HG03025 (cell line): ENCODE measurements at regions not wholly inside any gene's neighbourhood (a gene's known extent, or its start where the extent isn't known, plus 50 kb on each side); places are given as distances from the start of the nearest gene placed in this dataset.

Experiments
- ATAC-seq: cut with Tn5 transposase; IDR thresholded peaks from one replicate; pipeline ENCODE4 v1.9.1; 2021; ENCODE audit warnings: mild to moderate bottlenecking, moderate library complexity; ENCODE audit not compliant: unreplicated experiment, low FRiP score

- ATAC-seq, result no peak
These were observed 196.5 kb upstream of the UBASH3B start for GRCh38 chr11:122459064-122459463.

- ATAC-seq, result no peak
These were observed 201.9 kb upstream of the UBASH3B start for GRCh38 chr11:122453586-122453985.

GRCh38 chr11:122451911-122452310 lies 203.6 kb upstream of the UBASH3B start:
- ATAC-seq, result no peak

GRCh38 chr11:122441666-122442035 lies 213.9 kb upstream of the UBASH3B start:
- no peak for ATAC-seq

GRCh38 chr11:122440811-122441665 lies 214.5 kb upstream of the UBASH3B start:
- ATAC-seq, result no peak

GRCh38 chr11:122439866-122440810 lies 215.4 kb upstream of the UBASH3B start:
- ATAC-seq, result no peak

GRCh38 chr11:122436188-122436555 lies 219.3 kb upstream of the UBASH3B start:
- ATAC-seq, result no peak

- no peak for ATAC-seq
These were observed 219.9 kb upstream of the UBASH3B start for GRCh38 chr11:122435540-122436187.

- ATAC-seq, result no peak
These were observed 220.7 kb upstream of the UBASH3B start for GRCh38 chr11:122434786-122435185.

- ATAC-seq, result no peak
These were observed 225.0 kb upstream of the UBASH3B start for GRCh38 chr11:122430490-122430889.

- no peak for ATAC-seq
These were observed 229.4 kb upstream of the UBASH3B start for GRCh38 chr11:122426073-122426472.

- ATAC-seq, result no peak
These were observed 230.9 kb upstream of the UBASH3B start for GRCh38 chr11:122424636-122425035.

- no peak for ATAC-seq
These were observed 231.6 kb upstream of the UBASH3B start for GRCh38 chr11:122423886-122424285.

GRCh38 chr11:122423273-122423672 lies 232.2 kb upstream of the UBASH3B start:
- ATAC-seq, result no peak

GRCh38 chr11:122422682-122423081 lies 232.8 kb upstream of the UBASH3B start:
- ATAC-seq, result no peak

GRCh38 chr11:122421702-122422101 lies 233.8 kb upstream of the UBASH3B start:
- no peak for ATAC-seq

- no peak for ATAC-seq
These were observed 237.5 kb upstream of the UBASH3B start for GRCh38 chr11:122418032-122418431.

GRCh38 chr11:122414406-122415018 lies 241.0 kb upstream of the UBASH3B start:
- no peak for ATAC-seq

- no peak for ATAC-seq
These were observed 241.8 kb upstream of the UBASH3B start for GRCh38 chr11:122413677-122414076.

GRCh38 chr11:122412581-122412980 lies 242.9 kb upstream of the UBASH3B start:
- ATAC-seq, result no peak

GRCh38 chr11:122406466-122406865 lies 249.1 kb upstream of the UBASH3B start:
- ATAC-seq, result no peak
